Activated CD4-positive, alpha-beta T cell treated with anti-CD3 and anti-CD28 coated beads for 36 hours (primary cell): ENCODE measurements at regions not wholly inside any gene's neighbourhood (a gene's known extent, or its start where the extent isn't known, plus 50 kb on each side); places are given as distances from the start of the nearest gene placed in this dataset.
"Not testable (repeated sequence)": the region's sequence is repeated elsewhere in the genome, so short reads cannot be mapped to it uniquely, and the experiment has no call there.

Experiments
- ATAC-seq: fragments of 200-7000 bp; cut with Tn5 transposase; one replicate; pipeline ENCODE4 v1.10.0; 2021; ENCODE audit warnings: mild to moderate bottlenecking, moderate library complexity
- CTCF ChIA-PET: fragments of 350-600 bp; sonication (Branson Sonifier 250); formaldehyde crosslinking; loops from one replicate; lab custom pipeline; 2021; ENCODE audit warnings: antibody characterized with exemption; lab: Charles Lee
- POLR2A ChIA-PET: fragments of 350-600 bp; sonication (Branson Sonifier 250); formaldehyde crosslinking; loops from one replicate; lab custom pipeline; 2021; ENCODE audit warnings: antibody characterized with exemption, inconsistent platforms; lab: Charles Lee
- DNase-seq: peaks from one replicate; pipeline ENCODE4 v3.0.0-alpha.2; 2020
- H3K27ac Mint-ChIP-seq: one replicate; pipeline ENCODE4 v1.8.0; 2021; ENCODE audit warnings: mixed read lengths
- H3K27me3 Mint-ChIP-seq: one replicate; pipeline ENCODE4 v1.8.0; 2021; ENCODE audit warnings: mixed read lengths
- H3K36me3 Mint-ChIP-seq: one replicate; pipeline ENCODE4 v1.8.0; 2021; ENCODE audit warnings: low read depth, mixed read lengths
- H3K4me1 Mint-ChIP-seq: one replicate; pipeline ENCODE4 v1.8.0; 2021; ENCODE audit warnings: mixed read lengths
- H3K4me3 Mint-ChIP-seq: one replicate; pipeline ENCODE4 v1.8.0; 2021; ENCODE audit warnings: mild to moderate bottlenecking, moderate library complexity, mixed read lengths
- H3K9me3 Mint-ChIP-seq: one replicate; pipeline ENCODE4 v1.8.0; 2021; ENCODE audit warnings: low read depth, mixed read lengths
- intact Hi-C, 2 experiments: fragments of 100-400 bp; cut with DNase I in 1 of 2; cut with micrococcal nuclease in 1 of 2; formaldehyde crosslinking; loops; one replicate each; pipeline versions ENCODE4 v1.14.2 to v1.15.1; 2022 to 2024; cut with DNase I, micrococcal nuclease

DNA sequence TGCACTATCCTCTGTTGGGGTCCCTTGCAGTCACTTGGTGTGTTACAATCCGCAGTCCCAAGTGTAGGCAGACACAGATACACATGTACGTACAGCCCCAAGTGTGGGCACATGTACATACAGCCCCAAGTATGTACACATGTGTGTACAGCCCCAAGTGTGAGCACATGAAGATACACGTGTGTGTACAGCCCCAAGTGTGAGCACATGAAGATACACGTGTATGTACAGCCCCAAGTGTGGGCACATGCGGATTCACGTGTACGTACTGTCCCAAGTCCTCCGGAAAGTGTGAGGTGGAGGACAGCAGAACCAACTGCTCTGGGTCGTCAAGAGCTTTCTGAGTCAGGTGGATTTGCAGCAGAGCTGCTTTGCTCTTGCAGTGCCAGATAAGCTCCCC is 440.0 kb downstream of the ZNF516 start:
- ATAC-seq: no peak
- H3K9me3 Mint-ChIP-seq: no peaks in the 10 kb centered on the region

DNA sequence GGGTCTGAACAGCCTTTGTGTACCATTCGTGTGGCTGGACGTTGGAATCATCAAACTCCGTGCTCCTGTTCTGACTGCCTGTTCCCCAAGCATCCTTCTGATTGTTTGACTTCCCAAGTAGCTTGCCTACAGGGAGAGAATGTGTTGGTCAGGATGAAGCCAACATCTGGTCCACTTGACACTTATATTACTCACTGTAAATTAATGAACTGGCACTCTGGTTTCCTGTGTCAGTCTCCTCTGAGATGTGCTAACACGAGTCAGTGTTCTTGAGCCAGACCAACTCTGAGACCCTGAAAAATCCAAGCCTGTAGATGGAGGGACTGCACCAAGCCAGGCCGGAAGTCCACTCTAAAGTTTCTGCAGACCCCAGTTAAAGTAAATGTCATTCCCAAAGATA is 440.9 kb downstream of the ZNF516 start:
- Mint-ChIP-seq H3K9me3 (no peaks in the 10 kb centered on the region), H3K27ac (no peak overlapping the region), H3K27me3 (no peaks in the 10 kb centered on the region), H3K36me3 (no peaks in the 10 kb centered on the region), H3K4me3 (no peak overlapping the region), H3K4me1 (no peaks in the 10 kb centered on the region)
- ChIA-PET POLR2A (no interaction called here), CTCF (no interaction called here)
- no peak for DNase-seq
- no peak for ATAC-seq
- intact Hi-C loops: no loop called here

More for the DNA sequence above, 440.0 kb downstream of the ZNF516 start:
- Mint-ChIP-seq H3K27ac (no peak overlapping the region), H3K4me1 (no peaks in the 10 kb centered on the region), H3K27me3 (no peaks in the 10 kb centered on the region), H3K4me3 (no peak overlapping the region), H3K36me3 (no peaks in the 10 kb centered on the region)
- POLR2A ChIA-PET: no interaction called here
- DNase-seq: no peak
- intact Hi-C loops: no loop called here
- CTCF ChIA-PET: no interaction called here

DNA sequence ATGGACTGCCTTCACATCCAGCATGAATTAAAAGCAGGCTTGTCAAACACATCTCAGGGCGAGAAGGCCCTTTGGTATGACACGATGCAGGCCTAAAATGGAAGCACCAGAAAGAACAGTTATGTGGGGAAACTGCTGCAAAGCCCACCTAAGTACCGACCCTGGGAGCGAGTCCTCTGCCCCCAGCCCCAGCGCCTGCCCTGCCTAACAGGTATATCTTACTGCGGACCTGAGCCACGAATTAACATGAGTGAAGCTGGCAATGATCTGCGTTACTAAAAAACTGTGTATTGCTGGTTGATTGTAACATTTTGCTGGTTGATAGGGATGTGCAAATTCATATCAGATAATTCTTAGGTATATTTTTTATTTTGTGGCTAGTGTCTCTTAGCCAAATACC is 441.5 kb downstream of the ZNF516 start:
- ChIA-PET POLR2A (no interaction called here), CTCF (no interaction called here)
- DNase-seq (no peak), ATAC-seq (no peak)
- H3K4me3 Mint-ChIP-seq: no peak overlapping the region
- H3K4me1 Mint-ChIP-seq: no peaks in the 10 kb centered on the region
- H3K9me3 Mint-ChIP-seq: no peaks in the 10 kb centered on the region
- no peaks in the 10 kb centered on the region for H3K27me3 Mint-ChIP-seq
- H3K27ac Mint-ChIP-seq: no peak overlapping the region
- no peaks in the 10 kb centered on the region for H3K36me3 Mint-ChIP-seq
- intact Hi-C loops: no loop called here

DNA sequence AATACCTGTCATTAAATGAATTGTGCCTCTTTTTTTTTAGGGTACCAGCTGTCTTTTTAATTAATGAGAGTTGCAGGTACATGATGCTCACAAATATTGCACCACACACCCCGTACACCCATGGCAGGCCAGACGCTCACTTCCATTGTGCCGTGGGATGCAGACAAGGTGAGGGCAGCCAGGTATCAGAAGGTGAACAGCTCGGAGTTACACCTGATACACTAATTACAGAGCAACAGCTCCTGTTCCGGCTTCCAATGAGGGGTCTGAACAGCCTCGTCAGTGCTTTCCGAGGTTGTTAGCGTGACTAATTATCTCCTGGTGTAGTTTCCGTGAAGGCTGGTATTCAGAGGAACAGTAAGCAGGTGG is 442.8 kb downstream of the ZNF516 start:
- no peaks in the 10 kb centered on the region for H3K36me3 Mint-ChIP-seq
- H3K27me3 Mint-ChIP-seq: no peaks in the 10 kb centered on the region
- no peak for DNase-seq
- no peak for ATAC-seq
- CTCF ChIA-PET: no interaction called here
- no peak overlapping the region for H3K4me3 Mint-ChIP-seq
- intact Hi-C loops: no loop called here
- H3K9me3 Mint-ChIP-seq: no peaks in the 10 kb centered on the region
- no peaks in the 10 kb centered on the region for H3K4me1 Mint-ChIP-seq
- POLR2A ChIA-PET: no interaction called here
- no peak overlapping the region for H3K27ac Mint-ChIP-seq

DNA sequence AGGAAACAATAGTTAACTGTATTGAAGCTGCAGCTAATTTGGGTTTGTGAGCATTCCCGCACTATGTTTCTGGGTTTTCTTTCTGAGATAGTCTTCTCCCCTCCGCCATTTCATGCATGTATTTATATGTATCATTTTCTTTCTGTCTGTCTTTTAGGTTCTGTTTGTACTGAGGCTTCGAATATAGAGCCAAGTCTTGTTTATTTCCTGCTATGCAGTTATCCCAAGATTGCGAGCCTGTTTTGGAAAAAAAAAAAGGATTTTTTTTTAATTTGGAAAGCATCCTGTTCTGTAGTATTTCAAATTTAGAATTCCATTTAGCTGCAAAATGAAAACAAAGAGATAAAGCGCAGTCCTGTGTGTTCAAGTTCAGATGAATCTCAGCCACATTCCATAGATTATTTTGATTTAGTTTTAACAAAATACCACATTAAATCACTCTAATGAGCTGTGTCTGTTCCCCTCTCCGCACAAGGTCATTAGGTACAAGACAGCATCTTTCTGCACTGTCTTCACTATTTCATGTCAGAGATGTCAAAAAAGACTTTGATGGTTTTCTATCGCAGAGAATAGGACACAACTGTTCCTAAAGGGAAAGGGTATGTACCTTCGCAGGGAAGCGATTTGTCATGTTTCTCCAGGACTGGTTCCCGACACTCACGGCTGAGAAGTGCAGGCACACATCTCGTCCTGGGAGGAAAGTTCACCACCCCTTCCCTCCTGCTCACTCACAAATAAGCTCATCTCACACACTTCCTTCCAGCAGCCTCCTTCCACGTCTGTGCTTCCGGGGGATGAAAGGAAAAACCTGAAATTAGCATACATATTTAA is 443.4 kb downstream of the ZNF516 start:
- DNase-seq: no peak
- no peaks in the 10 kb centered on the region for H3K9me3 Mint-ChIP-seq
- ChIA-PET CTCF (no interaction called here), POLR2A (no interaction called here)
- no peaks in the 10 kb centered on the region for H3K27me3 Mint-ChIP-seq
- intact Hi-C loops: no loop called here
- no peaks in the 10 kb centered on the region for H3K4me1 Mint-ChIP-seq
- no peak overlapping the region for H3K4me3 Mint-ChIP-seq
- no peak for ATAC-seq
- H3K27ac Mint-ChIP-seq: no peak overlapping the region
- H3K36me3 Mint-ChIP-seq: no peaks in the 10 kb centered on the region

DNA sequence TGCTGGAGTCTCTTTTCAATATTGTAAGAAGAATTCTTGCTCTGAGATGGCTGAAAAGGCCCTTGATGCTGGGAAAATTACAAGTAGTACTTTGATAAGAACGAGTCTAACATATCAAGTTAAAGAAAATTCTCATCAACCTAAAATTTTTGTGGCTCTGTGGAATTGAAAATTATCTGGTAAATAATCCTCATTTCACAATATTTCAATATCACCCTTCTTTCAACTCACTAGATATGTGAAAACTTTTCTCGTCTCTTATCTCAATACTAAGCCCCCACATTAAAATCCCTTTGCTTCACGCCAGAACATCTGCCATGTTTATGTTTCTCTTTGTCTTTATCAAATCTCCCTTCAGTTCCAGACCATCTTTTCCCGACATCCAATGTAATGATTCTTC is 448.8 kb downstream of the ZNF516 start:
- Mint-ChIP-seq H3K27ac (no peak overlapping the region), H3K9me3 (no peaks in the 10 kb centered on the region), H3K27me3 (peaks cover 11% of the 10 kb centered on the region), H3K4me1 (no peaks in the 10 kb centered on the region), H3K36me3 (no peaks in the 10 kb centered on the region), H3K4me3 (no peak overlapping the region)
- CTCF ChIA-PET: no interaction called here
- POLR2A ChIA-PET: no interaction called here
- intact Hi-C loops: no loop called here
- DNase-seq (no peak), ATAC-seq (no peak)

DNA sequence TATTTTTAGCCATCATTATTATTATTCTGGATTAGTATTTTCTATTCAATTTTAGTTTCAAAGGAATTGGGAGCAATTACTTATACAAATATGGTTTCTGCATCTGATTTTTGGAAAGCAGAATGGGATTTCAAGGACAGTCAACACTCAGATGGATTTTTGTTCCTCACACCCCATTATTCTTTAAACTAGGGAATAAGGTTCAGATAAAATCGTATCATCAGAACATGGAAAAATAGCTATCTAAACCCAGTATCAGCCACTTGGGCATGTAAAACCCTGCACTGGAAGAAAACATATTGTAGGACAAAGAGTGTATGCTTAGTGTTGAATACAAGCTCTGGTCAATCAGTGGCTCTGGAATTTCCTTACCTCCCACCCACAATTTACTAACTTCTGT is 452.5 kb downstream of the ZNF516 start:
- ChIA-PET POLR2A (no interaction called here), CTCF (no interaction called here)

DNA sequence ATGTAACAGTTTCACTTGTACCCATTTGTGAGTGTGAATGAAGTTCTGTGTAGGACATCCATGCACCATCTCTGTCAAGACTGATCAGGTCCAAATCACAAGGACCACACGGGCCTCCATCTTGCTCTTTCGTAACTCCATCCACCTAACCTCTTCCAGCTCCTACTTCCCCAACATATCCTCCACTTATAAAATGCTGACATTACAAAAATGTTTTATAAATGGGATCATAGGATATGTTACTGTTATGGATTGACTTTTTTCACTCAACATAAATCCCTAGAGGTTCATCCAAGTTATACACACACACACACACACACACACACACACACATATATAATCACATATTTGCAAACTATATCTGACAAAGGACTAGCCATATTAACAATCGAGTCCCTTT is 476.8 kb downstream of the ZNF516 start:
- H3K27ac Mint-ChIP-seq: no peak overlapping the region
- H3K4me3 Mint-ChIP-seq: no peak overlapping the region
- DNase-seq (no peak), ATAC-seq (no peak)
- no peaks in the 10 kb centered on the region for H3K4me1 Mint-ChIP-seq
- H3K36me3 Mint-ChIP-seq: no peaks in the 10 kb centered on the region
- ChIA-PET POLR2A (no interaction called here), CTCF (no interaction called here)
- peaks cover 14% of the 10 kb centered on the region for H3K27me3 Mint-ChIP-seq
- H3K9me3 Mint-ChIP-seq: peaks cover 4% of the 10 kb centered on the region
- intact Hi-C loops: no loop called here

More for the DNA sequence above, 452.5 kb downstream of the ZNF516 start:
- H3K27ac Mint-ChIP-seq: no peak overlapping the region
- ATAC-seq: no peak
- H3K36me3 Mint-ChIP-seq: no peaks in the 10 kb centered on the region
- no peaks in the 10 kb centered on the region for H3K9me3 Mint-ChIP-seq
- H3K27me3 Mint-ChIP-seq: peaks cover 11% of the 10 kb centered on the region
- DNase-seq: no peak
- intact Hi-C loops: no loop called here
- H3K4me3 Mint-ChIP-seq: no peak overlapping the region
- H3K4me1 Mint-ChIP-seq: no peaks in the 10 kb centered on the region

DNA sequence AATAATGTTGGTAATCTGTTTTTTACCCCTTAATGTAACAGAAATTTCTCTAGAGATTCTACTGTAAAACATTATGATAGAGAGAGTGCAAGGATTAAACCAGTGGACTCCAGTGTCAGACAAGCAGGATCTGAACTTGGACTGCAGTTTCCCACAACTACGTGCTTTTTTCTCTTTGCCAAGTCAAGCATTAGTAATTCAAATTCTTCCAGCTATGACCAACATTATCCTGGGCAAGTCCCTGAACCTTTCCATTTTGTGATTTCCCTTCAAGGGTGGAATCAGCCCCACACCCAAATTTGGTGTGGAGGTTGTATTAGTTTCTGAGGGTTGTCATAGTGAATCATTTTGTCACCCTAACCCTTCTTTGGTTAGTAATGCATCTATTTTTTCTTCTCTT is 482.0 kb downstream of the ZNF516 start:
- Mint-ChIP-seq H3K9me3 (peaks cover 1% of the 10 kb centered on the region), H3K27ac (no peak overlapping the region), H3K4me1 (no peaks in the 10 kb centered on the region), H3K4me3 (no peak overlapping the region), H3K27me3 (peaks cover 8% of the 10 kb centered on the region), H3K36me3 (no peaks in the 10 kb centered on the region)
- CTCF ChIA-PET: no interaction called here
- intact Hi-C loops: no loop called here
- POLR2A ChIA-PET: no interaction called here
- ATAC-seq (no peak), DNase-seq (no peak)

DNA sequence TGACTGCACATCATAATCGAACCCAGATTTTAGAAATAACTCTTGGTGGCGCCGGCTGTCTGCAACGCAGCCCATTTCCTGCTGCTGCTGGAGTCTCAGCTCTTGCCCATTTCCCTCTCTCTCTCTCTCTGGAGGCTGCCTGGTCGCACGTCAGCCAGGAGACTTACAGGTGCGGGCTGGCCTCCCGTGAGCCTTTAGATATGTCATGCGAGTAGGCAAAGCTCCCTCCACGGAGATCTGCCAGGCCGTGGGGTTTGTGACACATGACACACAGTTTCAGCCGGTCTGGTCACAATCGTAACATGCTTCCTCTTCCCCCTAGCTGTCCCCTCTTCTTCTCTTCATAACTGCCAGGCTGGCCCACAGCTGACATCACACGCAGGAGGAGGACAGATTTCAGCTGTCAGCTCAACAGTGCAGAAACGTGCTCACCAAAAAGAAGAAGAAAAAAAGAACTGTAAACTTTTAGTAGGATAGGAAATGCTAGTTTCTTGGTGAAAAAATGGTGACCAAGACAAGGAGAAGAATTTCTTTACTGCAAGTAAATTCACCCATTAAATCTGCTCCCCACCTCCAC is 489.3 kb downstream of the ZNF516 start:
- no peak for DNase-seq
- ChIA-PET POLR2A (no interaction called here), CTCF (interaction anchor here (0.6 kb wide), 1 partner anchor 609 kb away, joined by 4 read pairs; no protein-coding TSS in a partner anchor)
- no peaks in the 10 kb centered on the region for H3K36me3 Mint-ChIP-seq
- H3K9me3 Mint-ChIP-seq: no peaks in the 10 kb centered on the region
- intact Hi-C loops: no loop called here
- H3K4me3 Mint-ChIP-seq: no peak overlapping the region
- peaks cover 4% of the 10 kb centered on the region for H3K27me3 Mint-ChIP-seq
- H3K27ac Mint-ChIP-seq: no peak overlapping the region
- ATAC-seq: no peak
- H3K4me1 Mint-ChIP-seq: no peaks in the 10 kb centered on the region

DNA sequence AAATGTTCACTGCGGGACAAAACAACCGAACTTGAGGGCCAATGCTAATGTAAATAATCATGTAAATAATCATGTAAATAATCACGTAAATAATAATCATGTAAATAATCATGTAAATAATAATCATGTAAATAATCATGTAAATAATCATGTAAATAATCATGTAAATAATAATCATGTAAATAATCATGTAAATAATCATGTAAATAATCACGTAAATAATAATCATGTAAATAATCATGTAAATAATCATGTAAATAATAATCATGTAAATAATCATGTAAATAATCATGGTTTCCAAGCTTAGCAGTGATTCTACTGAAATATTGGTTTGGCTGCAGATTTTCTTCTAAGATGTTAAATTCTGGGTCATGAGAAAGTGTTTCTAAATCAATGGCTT is 507.1 kb downstream of the ZNF516 start:
- H3K4me3 Mint-ChIP-seq, H3K9me3 Mint-ChIP-seq, POLR2A ChIA-PET, DNase-seq, ATAC-seq, H3K27me3 Mint-ChIP-seq, intact Hi-C loops, CTCF ChIA-PET, H3K27ac Mint-ChIP-seq, H3K36me3 Mint-ChIP-seq, H3K4me1 Mint-ChIP-seq: not testable (repeated sequence)

DNA sequence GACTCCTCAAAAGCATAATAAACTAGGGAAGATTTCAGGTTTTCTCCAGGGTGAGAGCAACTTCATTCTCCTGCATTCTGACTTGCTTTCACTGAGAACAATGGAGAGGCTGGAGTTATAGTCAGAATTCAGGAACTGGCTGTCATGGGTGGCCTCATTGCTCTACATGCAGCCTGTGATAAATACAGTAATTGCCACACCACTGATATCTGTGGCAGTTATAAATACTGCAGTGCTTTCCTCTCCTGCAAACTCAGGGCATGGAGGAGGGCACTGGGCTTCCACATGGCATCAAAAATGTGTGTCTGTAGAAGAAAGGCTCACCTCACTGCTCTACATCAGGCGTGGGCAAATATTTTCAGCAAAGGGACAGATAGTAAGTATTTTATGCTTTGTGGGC is 510.2 kb downstream of the ZNF516 start:
- no peaks in the 10 kb centered on the region for H3K36me3 Mint-ChIP-seq
- peaks cover 3% of the 10 kb centered on the region for H3K27me3 Mint-ChIP-seq
- H3K4me3 Mint-ChIP-seq: no peak overlapping the region
- CTCF ChIA-PET: no interaction called here
- no peaks in the 10 kb centered on the region for H3K4me1 Mint-ChIP-seq
- DNase-seq: no peak
- POLR2A ChIA-PET: no interaction called here
- intact Hi-C loops: no loop called here
- no peak overlapping the region for H3K27ac Mint-ChIP-seq
- no peak for ATAC-seq
- no peaks in the 10 kb centered on the region for H3K9me3 Mint-ChIP-seq
